Tibial artery (tissue), 4 donors: ENCODE measurements at regions not wholly inside any gene's neighbourhood (a gene's known extent, or its start where the extent isn't known, plus 50 kb on each side); places are given as distances from the start of the nearest gene placed in this dataset.
"Not testable (repeated sequence)": the region's sequence is repeated elsewhere in the genome, so short reads cannot be mapped to it uniquely, and the experiment has no call there.

ENCODE experiments used
- DNase-seq, 2 donors: peaks; one replicate each; pipeline ENCODE4 v3.0.0-alpha.2; 2019
- H3K27ac ChIP-seq, 2 donors: fragments of 200-600 bp; sonication (generic) in 1 of 2; 1 replicate in 1 of 2; 2 replicates in 1 of 2; pipeline ENCODE4 v1.5.1; 2018 to 2019; ENCODE audit warnings: mild to moderate bottlenecking in 1 of 2
- H3K27me3 ChIP-seq, 2 donors: fragments of 200-600 bp; sonication (generic) in 1 of 2; one replicate each; pipeline versions ENCODE4 v1.5.1 to v1.6.0; 2016 to 2019
- H3K36me3 ChIP-seq, 3 donors: fragments of 200-600 bp; sonication (generic) in 2 of 3; one replicate each; pipeline ENCODE4 v1.5.1; 2016 to 2019; ENCODE audit warnings: mild to moderate bottlenecking in 2 of 3
- H3K4me1 ChIP-seq, 4 donors: fragments of 200-600 bp; sonication (generic) in 2 of 4; 1 replicate in 3 of 4; 2 replicates in 1 of 4; pipeline ENCODE4 v1.5.1; 2016 to 2019
- H3K4me3 ChIP-seq, 2 donors: fragments of 200-600 bp; sonication (generic) in 1 of 2; 1 replicate in 1 of 2; 2 replicates in 1 of 2; pipeline ENCODE4 v1.5.1; 2018 to 2019; ENCODE audit warnings: mild to moderate bottlenecking in 2 of 2
- H3K9me3 ChIP-seq, 3 donors: fragments of 200-600 bp; sonication (generic) in 1 of 3; one replicate each; pipeline ENCODE4 v1.5.1; 2016 to 2019
- intact Hi-C: fragments of 100-400 bp; cut with DNase I; formaldehyde crosslinking; loops from one replicate; pipeline ENCODE4 v1.15.0; 2023; ENCODE audit warnings: low total_unique reads
- TF ChIP-seq, protein P1 (sequence below), 2 experiments: fragments of 200-600 bp in 1 of 2; fragments of 450-650 bp in 1 of 2; IDR thresholded peaks; one replicate each; pipeline ENCODE4 v1.5.1; 2017 to 2019; ENCODE audit warnings: antibody characterized with exemption in 2 of 2, mild to moderate bottlenecking in 1 of 2, moderate library complexity in 1 of 2

DNA sequence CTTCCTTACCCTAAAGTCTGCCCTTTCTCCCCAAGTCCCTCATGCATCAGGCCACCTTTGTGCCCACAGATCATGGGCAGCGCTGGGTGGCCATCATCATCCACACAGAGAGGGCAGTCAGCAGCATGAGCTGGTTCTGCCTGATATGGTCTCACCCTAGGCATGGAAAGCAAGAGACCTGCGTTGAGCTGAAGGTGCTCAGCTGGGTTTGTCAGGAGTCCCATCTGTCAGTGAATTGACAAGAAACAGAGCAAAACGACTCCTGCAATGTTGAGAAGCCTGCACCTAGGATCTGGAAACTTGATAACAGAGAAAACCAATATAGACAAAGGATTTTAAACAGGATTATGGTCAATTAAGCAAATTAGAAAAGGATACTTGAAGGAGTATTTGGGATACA, 242.7 kb upstream of the PRSS1 start:
- TF ChIP-seq, protein P1, sequence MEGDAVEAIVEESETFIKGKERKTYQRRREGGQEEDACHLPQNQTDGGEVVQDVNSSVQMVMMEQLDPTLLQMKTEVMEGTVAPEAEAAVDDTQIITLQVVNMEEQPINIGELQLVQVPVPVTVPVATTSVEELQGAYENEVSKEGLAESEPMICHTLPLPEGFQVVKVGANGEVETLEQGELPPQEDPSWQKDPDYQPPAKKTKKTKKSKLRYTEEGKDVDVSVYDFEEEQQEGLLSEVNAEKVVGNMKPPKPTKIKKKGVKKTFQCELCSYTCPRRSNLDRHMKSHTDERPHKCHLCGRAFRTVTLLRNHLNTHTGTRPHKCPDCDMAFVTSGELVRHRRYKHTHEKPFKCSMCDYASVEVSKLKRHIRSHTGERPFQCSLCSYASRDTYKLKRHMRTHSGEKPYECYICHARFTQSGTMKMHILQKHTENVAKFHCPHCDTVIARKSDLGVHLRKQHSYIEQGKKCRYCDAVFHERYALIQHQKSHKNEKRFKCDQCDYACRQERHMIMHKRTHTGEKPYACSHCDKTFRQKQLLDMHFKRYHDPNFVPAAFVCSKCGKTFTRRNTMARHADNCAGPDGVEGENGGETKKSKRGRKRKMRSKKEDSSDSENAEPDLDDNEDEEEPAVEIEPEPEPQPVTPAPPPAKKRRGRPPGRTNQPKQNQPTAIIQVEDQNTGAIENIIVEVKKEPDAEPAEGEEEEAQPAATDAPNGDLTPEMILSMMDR (IDR thresholded peaks at IDR 0.05) = no peak
- Histone ChIP-seq H3K9me3 (no peaks in the 10 kb centered on the region), H3K4me3 (no peak overlapping the region), H3K27me3 (peaks cover 0 to 5% of the 10 kb centered on the region in 2 donors), H3K36me3 (no peaks in the 10 kb centered on the region), H3K4me1 (no peaks in the 10 kb centered on the region), H3K27ac (no peak overlapping the region)
- intact Hi-C loops = no loop called here
- no peak for DNase-seq

- H3K4me3 ChIP-seq, H3K4me1 ChIP-seq, intact Hi-C loops, H3K36me3 ChIP-seq, H3K9me3 ChIP-seq, DNase-seq, H3K27ac ChIP-seq: not testable (repeated sequence)
- H3K27me3 ChIP-seq = peaks cover 0 to 10% of the 10 kb centered on the region in 2 donors
These were observed 245.3 kb upstream of the PRSS1 start for GRCh38 chr7:142503949-142504348.

- H3K4me1 ChIP-seq = no peaks in the 10 kb centered on the region
- H3K27ac ChIP-seq = no peak overlapping the region
- intact Hi-C loops = no loop called here
- TF ChIP-seq, protein P1 (IDR thresholded peaks at IDR 0.05) = no peak
- H3K9me3 ChIP-seq = no peaks in the 10 kb centered on the region
- no peak for DNase-seq
- H3K4me3 ChIP-seq = no peak overlapping the region
- H3K27me3 ChIP-seq = peaks cover 0 to 10% of the 10 kb centered on the region in 2 donors
- no peaks in the 10 kb centered on the region for H3K36me3 ChIP-seq
These were observed 245.2 kb upstream of the PRSS58 start for GRCh38 chr7:142503036-142503435.

GRCh38 chr7:142501434-142501833, 243.6 kb upstream of the PRSS58 start:
- intact Hi-C loops = no loop called here
- no peak for DNase-seq
- Histone ChIP-seq H3K9me3 (no peaks in the 10 kb centered on the region), H3K36me3 (no peaks in the 10 kb centered on the region), H3K27me3 (peaks cover 0 to 11% of the 10 kb centered on the region in 2 donors), H3K4me3 (no peak overlapping the region), H3K27ac (no peak overlapping the region), H3K4me1 (peaks cover 0 to 4% (median 0%) of the 10 kb centered on the region in 4 donors)
- TF ChIP-seq, protein P1 (IDR thresholded peaks at IDR 0.05) = no peak

- TF ChIP-seq, protein P1 (IDR thresholded peaks at IDR 0.05) = no peak
- Histone ChIP-seq H3K36me3 (no peaks in the 10 kb centered on the region), H3K9me3 (no peaks in the 10 kb centered on the region), H3K4me3 (no peak overlapping the region), H3K4me1 (peaks cover 0 to 6% (median 0%) of the 10 kb centered on the region in 4 donors), H3K27ac (no peak overlapping the region), H3K27me3 (peaks cover 0 to 16% of the 10 kb centered on the region in 2 donors)
- no peak for DNase-seq
- intact Hi-C loops = no loop called here
These were observed 242.5 kb upstream of the PRSS58 start for GRCh38 chr7:142500366-142500765.

- TF ChIP-seq, protein P1 (IDR thresholded peaks at IDR 0.05) = no peak
- H3K9me3 ChIP-seq = no peaks in the 10 kb centered on the region
- intact Hi-C loops = no loop called here
- no peak overlapping the region for H3K4me3 ChIP-seq
- H3K27me3 ChIP-seq = peaks cover 0 to 17% of the 10 kb centered on the region in 2 donors
- no peaks in the 10 kb centered on the region for H3K36me3 ChIP-seq
- H3K4me1 ChIP-seq = peaks cover 0 to 6% (median 0%) of the 10 kb centered on the region in 4 donors
- H3K27ac ChIP-seq = no peak overlapping the region
- no peak for DNase-seq
These were observed 241.8 kb upstream of the PRSS58 start for GRCh38 chr7:142499635-142500034.
